ENCODE measurements at regions not wholly inside any gene's neighbourhood (a gene's known extent, or its start where the extent isn't known, plus 50 kb on each side); places are given as distances from the start of the nearest gene placed in this dataset.

DNA sequence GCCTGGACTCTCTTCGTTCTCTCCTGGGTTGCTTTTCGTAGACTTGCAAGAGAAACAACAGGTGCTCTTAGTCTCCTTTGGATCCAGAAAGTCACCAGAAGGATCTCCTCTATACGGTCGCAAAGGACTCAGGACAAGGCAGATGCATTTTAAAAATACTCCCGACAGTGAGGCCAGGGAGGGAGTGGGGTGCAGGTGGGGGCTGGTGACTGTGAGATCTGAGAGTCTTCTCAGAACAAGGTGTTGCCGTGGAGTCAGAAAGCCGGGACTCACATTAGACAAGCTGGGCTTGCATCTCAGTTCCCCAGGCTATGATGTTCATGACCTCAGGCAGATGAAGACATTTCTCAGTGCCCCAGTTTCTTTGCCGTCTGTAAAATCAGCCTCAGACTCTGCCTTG lies 507.2 kb downstream of the TCERG1L start:
- H3K4me3 Mint-ChIP-seq: no peak overlapping the region
- Histone ChIP-seq H3K14ac (ENCODE audit: insufficient read depth, low read length) (no peak overlapping the region), H4K5ac (ENCODE audit: insufficient read length, low read depth, low read length) (no peak overlapping the region), H3K27me3 (ENCODE audit: insufficient read depth, low read length) (no peaks in the 10 kb centered on the region), H3K18ac (ENCODE audit: insufficient read length, low read depth, low read length) (no peak overlapping the region), H3K23me2 (ENCODE audit: insufficient read length, low read depth, low read length, poor library complexity, severe bottlenecking) (no peaks in the 10 kb centered on the region), H3K4me2 (ENCODE audit: insufficient read depth, insufficient read length, low read length) (no peak overlapping the region), H3K4me1 (ENCODE audit: insufficient read depth, low read length) (no peaks in the 10 kb centered on the region), H3K27ac (ENCODE audit: insufficient read length, low read depth, low read length) (no peak overlapping the region), H3K4ac (ENCODE audit: low read depth, low read length) (no peak overlapping the region), H3T11ph (ENCODE audit: low read length) (no peak overlapping the region), H3K56ac (ENCODE audit: insufficient read length, low read depth, low read length) (no peak overlapping the region), H2AFZ (ENCODE audit: low read length) (no peak overlapping the region), H3K9ac (ENCODE audit: extremely low read depth, insufficient read length, low read length) (no peak overlapping the region), H2BK120ac (ENCODE audit: low read depth, low read length, poor library complexity, severe bottlenecking) (no peak overlapping the region), H4K20me1 (ENCODE audit: control insufficient read depth, insufficient read depth, insufficient read length) (no peaks in the 10 kb centered on the region), H3K23ac (ENCODE audit: insufficient read length, low read depth, low read length) (no peak overlapping the region), H3K9me3 (ENCODE audit: control insufficient read depth, low read depth, low read length) (no peaks in the 10 kb centered on the region), H2AK5ac (ENCODE audit: insufficient read length, low read length) (no peak overlapping the region), H2BK15ac (ENCODE audit: low read depth, low read length) (no peak overlapping the region), H2BK20ac (ENCODE audit: low read depth, low read length, poor library complexity, severe bottlenecking) (no peak overlapping the region), H4K8ac (replicated peaks; ENCODE audit: insufficient read length, low read depth, low read length) (no peak overlapping the region), H2BK5ac (ENCODE audit: insufficient read length, low read length) (no peak overlapping the region), H2BK12ac (ENCODE audit: insufficient read length, low read depth, low read length) (no peak overlapping the region), H3K79me2 (ENCODE audit: insufficient read depth, low read length) (no peaks in the 10 kb centered on the region), H4K91ac (ENCODE audit: insufficient read length, low read depth, low read length) (no peak overlapping the region), H3K79me1 (ENCODE audit: insufficient read depth, low read depth, low read length, poor library complexity, severe bottlenecking) (no peaks in the 10 kb centered on the region)
- TF ChIP-seq, protein P1, sequence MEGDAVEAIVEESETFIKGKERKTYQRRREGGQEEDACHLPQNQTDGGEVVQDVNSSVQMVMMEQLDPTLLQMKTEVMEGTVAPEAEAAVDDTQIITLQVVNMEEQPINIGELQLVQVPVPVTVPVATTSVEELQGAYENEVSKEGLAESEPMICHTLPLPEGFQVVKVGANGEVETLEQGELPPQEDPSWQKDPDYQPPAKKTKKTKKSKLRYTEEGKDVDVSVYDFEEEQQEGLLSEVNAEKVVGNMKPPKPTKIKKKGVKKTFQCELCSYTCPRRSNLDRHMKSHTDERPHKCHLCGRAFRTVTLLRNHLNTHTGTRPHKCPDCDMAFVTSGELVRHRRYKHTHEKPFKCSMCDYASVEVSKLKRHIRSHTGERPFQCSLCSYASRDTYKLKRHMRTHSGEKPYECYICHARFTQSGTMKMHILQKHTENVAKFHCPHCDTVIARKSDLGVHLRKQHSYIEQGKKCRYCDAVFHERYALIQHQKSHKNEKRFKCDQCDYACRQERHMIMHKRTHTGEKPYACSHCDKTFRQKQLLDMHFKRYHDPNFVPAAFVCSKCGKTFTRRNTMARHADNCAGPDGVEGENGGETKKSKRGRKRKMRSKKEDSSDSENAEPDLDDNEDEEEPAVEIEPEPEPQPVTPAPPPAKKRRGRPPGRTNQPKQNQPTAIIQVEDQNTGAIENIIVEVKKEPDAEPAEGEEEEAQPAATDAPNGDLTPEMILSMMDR (conservative IDR thresholded peaks at IDR 0.05): no peak
- H3K27me3 Mint-ChIP-seq (ENCODE audit: low read depth): peaks cover 4% of the 10 kb centered on the region; the same call in 1 of the 2 replicates
- no CpG with 5 or more reads among the region's 8 CpGs for WGBS (ENCODE audit: extremely low coverage, insufficient read length, low lambda C conversion rate)
- H3K9me3 Mint-ChIP-seq: no peaks in the 10 kb centered on the region
- peaks cover 0 to 4% of the 10 kb centered on the region in 2 experiments; a peak in 3 of 4 replicates for H3K4me1 Mint-ChIP-seq
- DNase-seq: peak; percentile 8
- no peaks in the 10 kb centered on the region for H3K36me3 Mint-ChIP-seq (ENCODE audit: insufficient read depth in 1 of 3, low read depth in 3 of 3)
- H3K27ac Mint-ChIP-seq: no peak overlapping the region

All from H9 (cell line).